ENCODE measurements at regions not wholly inside any gene's neighbourhood (a gene's known extent, or its start where the extent isn't known, plus 50 kb on each side); places are given as distances from the start of the nearest gene placed in this dataset.
"Not testable (repeated sequence)": the region's sequence is repeated elsewhere in the genome, so short reads cannot be mapped to it uniquely, and the experiment has no call there.

- WGBS (ENCODE audit: insufficient coverage, insufficient read length), result no CpG with 5 or more reads among the region's 13 CpGs
- peak; percentile 67 for DNase-seq (ENCODE audit: low read depth, low spot score)
- H3K27ac ChIP-seq (ENCODE audit: low read length), result no peak overlapping the region
- H3K27me3 ChIP-seq (ENCODE audit: control insufficient read depth, insufficient read depth, low read length), result no peaks in the 10 kb centered on the region
- H3K36me3 ChIP-seq (ENCODE audit: control insufficient read depth, insufficient read depth, low read length), result no peaks in the 10 kb centered on the region
- no peaks in the 10 kb centered on the region for H3K9me3 ChIP-seq (ENCODE audit: control insufficient read depth, insufficient read depth, low read length)
- no peaks in the 10 kb centered on the region for H3K4me1 ChIP-seq (ENCODE audit: control insufficient read depth, insufficient read depth, low read length)
- no peak overlapping the region for H3K4me3 ChIP-seq (ENCODE audit: low read length)
Observed at GRCh38 chr10:78657163-78657861, 411.5 kb upstream of the ZMIZ1 start.

- Histone ChIP-seq H3K27ac (ENCODE audit: low read length) (no peak overlapping the region), H3K4me3 (ENCODE audit: low read length) (no peak overlapping the region), H3K9me3 (ENCODE audit: control insufficient read depth, insufficient read depth, low read length) (no peaks in the 10 kb centered on the region), H3K27me3 (ENCODE audit: control insufficient read depth, insufficient read depth, low read length) (no peaks in the 10 kb centered on the region), H3K36me3 (ENCODE audit: control insufficient read depth, insufficient read depth, low read length) (no peaks in the 10 kb centered on the region), H3K4me1 (ENCODE audit: control insufficient read depth, insufficient read depth, low read length) (no peaks in the 10 kb centered on the region)
- no CpG with 5 or more reads among the region's 1 CpG for whole genome bisulfite sequencing (ENCODE audit: insufficient coverage, insufficient read length)
- DNase-seq (ENCODE audit: low read depth, low spot score), result no peak
Observed at GRCh38 chr10:78657862-78658165, 411.0 kb upstream of the ZMIZ1 start.

GRCh38 chr10:78658645-78659597 lies 409.8 kb upstream of the ZMIZ1 start:
- H3K9me3 ChIP-seq (ENCODE audit: control insufficient read depth, insufficient read depth, low read length), result no peaks in the 10 kb centered on the region; the same call in 1 of the 2 replicates
- H3K4me3 ChIP-seq (ENCODE audit: low read length), result no peak overlapping the region
- H3K36me3 ChIP-seq (ENCODE audit: control insufficient read depth, insufficient read depth, low read length), result no peaks in the 10 kb centered on the region
- DNase-seq (ENCODE audit: low read depth, low spot score), result no peak
- H3K27me3 ChIP-seq (ENCODE audit: control insufficient read depth, insufficient read depth, low read length), result no peaks in the 10 kb centered on the region
- H3K4me1 ChIP-seq (ENCODE audit: control insufficient read depth, insufficient read depth, low read length), result no peaks in the 10 kb centered on the region
- WGBS (ENCODE audit: insufficient coverage, insufficient read length), result no CpG with 5 or more reads among the region's 8 CpGs
- no peak overlapping the region for H3K27ac ChIP-seq (ENCODE audit: low read length)

- no peak overlapping the region for H3K4me3 ChIP-seq (ENCODE audit: low read length)
- no peaks in the 10 kb centered on the region for H3K36me3 ChIP-seq (ENCODE audit: control insufficient read depth, insufficient read depth, low read length)
- no peaks in the 10 kb centered on the region for H3K27me3 ChIP-seq (ENCODE audit: control insufficient read depth, insufficient read depth, low read length)
- no peak for DNase-seq (ENCODE audit: low read depth, low spot score)
- H3K9me3 ChIP-seq (ENCODE audit: control insufficient read depth, insufficient read depth, low read length), result no peaks in the 10 kb centered on the region; the same call in 1 of the 2 replicates
- no peak overlapping the region for H3K27ac ChIP-seq (ENCODE audit: low read length)
- no peaks in the 10 kb centered on the region for H3K4me1 ChIP-seq (ENCODE audit: control insufficient read depth, insufficient read depth, low read length)
Observed at GRCh38 chr10:78659598-78659967, 409.2 kb upstream of the ZMIZ1 start.

GRCh38 chr10:78660446-78661106 lies 408.2 kb upstream of the ZMIZ1 start:
- Histone ChIP-seq H3K4me3 (ENCODE audit: low read length) (no peak overlapping the region), H3K27ac (ENCODE audit: low read length) (no peak overlapping the region), H3K27me3 (ENCODE audit: control insufficient read depth, insufficient read depth, low read length) (no peaks in the 10 kb centered on the region), H3K36me3 (ENCODE audit: control insufficient read depth, insufficient read depth, low read length) (no peaks in the 10 kb centered on the region), H3K9me3 (ENCODE audit: control insufficient read depth, insufficient read depth, low read length) (no peaks in the 10 kb centered on the region; the same call in 1 of the 2 replicates), H3K4me1 (ENCODE audit: control insufficient read depth, insufficient read depth, low read length) (no peaks in the 10 kb centered on the region)
- no CpG with 5 or more reads among the region's 7 CpGs for WGBS (ENCODE audit: insufficient coverage, insufficient read length)
- DNase-seq (ENCODE audit: low read depth, low spot score), result no peak

- no peaks in the 10 kb centered on the region for H3K4me1 ChIP-seq (ENCODE audit: control insufficient read depth, insufficient read depth, low read length)
- no peaks in the 10 kb centered on the region for H3K36me3 ChIP-seq (ENCODE audit: control insufficient read depth, insufficient read depth, low read length)
- no peak overlapping the region for H3K4me3 ChIP-seq (ENCODE audit: low read length)
- no CpG with 5 or more reads among the region's 4 CpGs for WGBS (ENCODE audit: insufficient coverage, insufficient read length)
- H3K27ac ChIP-seq (ENCODE audit: low read length), result no peak overlapping the region
- no peaks in the 10 kb centered on the region; the same call in 1 of the 2 replicates for H3K9me3 ChIP-seq (ENCODE audit: control insufficient read depth, insufficient read depth, low read length)
- DNase-seq (ENCODE audit: low read depth, low spot score), result no peak
- no peaks in the 10 kb centered on the region for H3K27me3 ChIP-seq (ENCODE audit: control insufficient read depth, insufficient read depth, low read length)
Observed at GRCh38 chr10:78663721-78664120, 405.0 kb upstream of the ZMIZ1 start.

GRCh38 chr10:78664929-78665553 lies 403.7 kb upstream of the ZMIZ1 start:
- Histone ChIP-seq H3K36me3 (ENCODE audit: control insufficient read depth, insufficient read depth, low read length) (no peaks in the 10 kb centered on the region), H3K4me3 (ENCODE audit: low read length) (no peak overlapping the region), H3K4me1 (ENCODE audit: control insufficient read depth, insufficient read depth, low read length) (no peaks in the 10 kb centered on the region), H3K9me3 (ENCODE audit: control insufficient read depth, insufficient read depth, low read length) (no peaks in the 10 kb centered on the region; the same call in 1 of the 2 replicates), H3K27me3 (ENCODE audit: control insufficient read depth, insufficient read depth, low read length) (no peaks in the 10 kb centered on the region), H3K27ac (ENCODE audit: low read length) (no peak overlapping the region)
- no CpG with 5 or more reads among the region's 4 CpGs for WGBS (ENCODE audit: insufficient coverage, insufficient read length)
- peak; percentile 25 for DNase-seq (ENCODE audit: low read depth, low spot score)

- H3K4me3 ChIP-seq (ENCODE audit: low read length), result no peak overlapping the region
- H3K9me3 ChIP-seq (ENCODE audit: control insufficient read depth, insufficient read depth, low read length), result no peaks in the 10 kb centered on the region
- H3K4me1 ChIP-seq (ENCODE audit: control insufficient read depth, insufficient read depth, low read length), result no peaks in the 10 kb centered on the region
- no peak for DNase-seq (ENCODE audit: low read depth, low spot score)
- H3K27ac ChIP-seq (ENCODE audit: low read length), result no peak overlapping the region
- WGBS (ENCODE audit: insufficient coverage, insufficient read length), result no CpG with 5 or more reads among the region's 4 CpGs
- H3K27me3 ChIP-seq (ENCODE audit: control insufficient read depth, insufficient read depth, low read length), result no peaks in the 10 kb centered on the region
- H3K36me3 ChIP-seq (ENCODE audit: control insufficient read depth, insufficient read depth, low read length), result no peaks in the 10 kb centered on the region
Observed at GRCh38 chr10:78672918-78673317, 395.8 kb upstream of the ZMIZ1 start.

GRCh38 chr10:78681141-78681540 lies 387.6 kb upstream of the ZMIZ1 start:
- not testable (repeated sequence) for H3K4me1 ChIP-seq (ENCODE audit: control insufficient read depth, insufficient read depth, low read length); H3K27ac ChIP-seq (ENCODE audit: low read length); H3K4me3 ChIP-seq (ENCODE audit: low read length); H3K27me3 ChIP-seq (ENCODE audit: control insufficient read depth, insufficient read depth, low read length); H3K36me3 ChIP-seq (ENCODE audit: control insufficient read depth, insufficient read depth, low read length); H3K9me3 ChIP-seq (ENCODE audit: control insufficient read depth, insufficient read depth, low read length); DNase-seq (ENCODE audit: low read depth, low spot score)
- no CpG with 5 or more reads among the region's 7 CpGs for WGBS (ENCODE audit: insufficient coverage, insufficient read length)

- H3K27me3 ChIP-seq (ENCODE audit: control insufficient read depth, insufficient read depth, low read length); H3K27ac ChIP-seq (ENCODE audit: low read length); H3K9me3 ChIP-seq (ENCODE audit: control insufficient read depth, insufficient read depth, low read length); H3K4me1 ChIP-seq (ENCODE audit: control insufficient read depth, insufficient read depth, low read length); H3K36me3 ChIP-seq (ENCODE audit: control insufficient read depth, insufficient read depth, low read length); H3K4me3 ChIP-seq (ENCODE audit: low read length); DNase-seq (ENCODE audit: low read depth, low spot score): not testable (repeated sequence)
- WGBS (ENCODE audit: insufficient coverage, insufficient read length), result no CpG with 5 or more reads among the region's 10 CpGs
Observed at GRCh38 chr10:78681986-78682385, 386.8 kb upstream of the ZMIZ1 start.
